GM23248 (cell line): ENCODE measurements at regions not wholly inside any gene's neighbourhood (a gene's known extent, or its start where the extent isn't known, plus 50 kb on each side); places are given as distances from the start of the nearest gene placed in this dataset.

Experiments
- EZH2 ChIP-seq: fragments of 200-600 bp; sonication (generic); IDR thresholded peaks from 2 replicates; pipeline ENCODE4 v1.6.1; 2018; ENCODE audit warnings: antibody characterized with exemption, mild to moderate bottlenecking; ENCODE audit not compliant: insufficient read depth, poor library complexity, severe bottlenecking
- EZH2phosphoT487 ChIP-seq: fragments of 200-600 bp; sonication (generic); IDR thresholded peaks from 2 replicates; pipeline ENCODE4 v1.6.1; 2018; ENCODE audit warnings: antibody characterized with exemption, moderate library complexity, mild to moderate bottlenecking, low read depth; ENCODE audit not compliant: insufficient read depth

- TF ChIP-seq EZH2phosphoT487 (no peak), EZH2 (no peak)
Observed at GRCh38 chr9:135001526-135001925, 83.8 kb upstream of the FCN1 start.
